ENCODE measurements at regions not wholly inside any gene's neighbourhood (a gene's known extent, or its start where the extent isn't known, plus 50 kb on each side); places are given as distances from the start of the nearest gene placed in this dataset.

DNA sequence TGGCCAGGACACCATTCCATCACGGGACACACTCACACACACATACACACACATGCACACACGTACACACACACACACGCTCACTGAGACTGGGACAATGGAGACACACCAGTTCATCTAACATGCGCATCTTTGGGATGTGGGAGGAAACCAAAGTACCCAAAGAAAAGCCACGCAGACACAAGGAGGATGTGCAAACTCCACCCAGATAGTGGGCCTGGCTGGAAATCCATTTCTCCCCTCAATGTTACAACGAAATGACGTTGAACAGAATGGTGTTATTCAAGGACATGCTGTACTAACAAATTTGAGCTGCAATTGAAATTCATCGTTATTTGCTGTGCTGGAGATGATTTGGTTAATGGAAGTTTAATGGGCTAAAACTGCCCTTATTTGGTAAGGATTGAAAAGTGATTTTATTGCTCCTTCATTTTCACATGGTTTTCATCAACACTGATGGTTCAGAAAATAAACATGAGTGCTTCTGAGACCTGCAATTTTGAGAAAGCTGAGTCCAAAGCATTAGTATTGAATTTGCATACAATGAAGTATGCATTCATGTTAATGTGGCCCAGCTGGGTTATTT lies 110.0 kb downstream of the KCNE4 start:
- no peak overlapping the region for H3K27ac ChIP-seq (ENCODE audit: extremely low read length, insufficient read depth, low read length)
- ChIA-PET POLR2A (no interaction called here), CTCF (ENCODE audit: low intra/inter-chr PET ratio, low total read pairs) (no interaction called here)
- no peak overlapping the region for H3K4me3 ChIP-seq (replicated peaks in 1 of 3; ENCODE audit: insufficient read depth in 1 of 3, low read depth in 2 of 3, low read length in 3 of 3)
- FAIRE-seq = no peak
- H3K27me3 ChIP-seq (ENCODE audit: control insufficient read depth in 1 of 2, insufficient read depth in 2 of 2, low read length in 2 of 2) = no peaks in the 10 kb centered on the region
- TF ChIP-seq RORA (CRISPR knock-in tag; IDR thresholded peaks at IDR 0.05) (no peak), MYPOP (CRISPR knock-in tag; IDR thresholded peaks at IDR 0.05) (no peak), NFE2L1 (CRISPR knock-in tag; IDR thresholded peaks at IDR 0.05; ENCODE audit: borderline replicate concordance) (no peak), ZNF770 (CRISPR knock-in tag; IDR thresholded peaks at IDR 0.05) (no peak), NR1H2 (CRISPR knock-in tag; IDR thresholded peaks at IDR 0.05; ENCODE audit: borderline replicate concordance, low read depth) (no peak), ZFP82 (CRISPR knock-in tag; IDR thresholded peaks at IDR 0.05; ENCODE audit: borderline replicate concordance) (no peak), IKZF1 (IDR thresholded peaks at IDR 0.05) (no peak), E2F1 (CRISPR knock-in tag; IDR thresholded peaks at IDR 0.05) (no peak), ZNF850 (CRISPR knock-in tag; conservative IDR thresholded peaks at IDR 0.05) (no peak), NR2F6 (IDR thresholded peaks at IDR 0.05) (no peak), NR2F6 (CRISPR knock-in tag; IDR thresholded peaks at IDR 0.05) (no peak), NR2F2 (IDR thresholded peaks at IDR 0.05; ENCODE audit: borderline replicate concordance, low read depth) (no peak), ATF5 (CRISPR knock-in tag; IDR thresholded peaks at IDR 0.05; ENCODE audit: low read depth) (no peak), MIXL1 (CRISPR knock-in tag; IDR thresholded peaks at IDR 0.05) (no peak)
- TF ChIP-seq, protein P1, sequence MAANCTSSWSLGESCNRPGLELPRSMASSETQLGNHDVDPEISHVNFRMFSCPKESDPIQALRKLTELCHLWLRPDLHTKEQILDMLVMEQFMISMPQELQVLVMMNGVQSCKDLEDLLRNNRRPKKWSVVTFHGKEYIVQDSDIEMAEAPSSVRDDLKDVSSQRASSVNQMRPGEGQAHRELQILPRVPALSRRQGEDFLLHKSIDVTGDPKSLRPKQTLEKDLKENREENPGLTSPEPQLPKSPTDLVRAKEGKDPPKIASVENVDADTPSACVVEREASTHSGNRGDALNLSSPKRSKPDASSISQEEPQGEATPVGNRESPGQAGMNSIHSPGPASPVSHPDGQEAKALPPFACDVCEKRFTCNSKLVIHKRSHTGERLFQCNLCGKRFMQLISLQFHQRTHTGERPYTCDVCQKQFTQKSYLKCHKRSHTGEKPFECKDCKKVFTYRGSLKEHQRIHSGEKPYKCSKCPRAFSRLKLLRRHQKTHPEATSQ (CRISPR knock-in tag; IDR thresholded peaks at IDR 0.05; ENCODE audit: borderline replicate concordance) = no peak
- H3K9ac ChIP-seq (ENCODE audit: insufficient read depth, low read depth, low read length) = no peak overlapping the region
- no peaks in the 10 kb centered on the region for H3K79me2 ChIP-seq (ENCODE audit: insufficient read depth, low read length)
- no peaks in the 10 kb centered on the region for H3K4me1 ChIP-seq (ENCODE audit: insufficient read depth, low read length)
- no peak overlapping the region for H2AFZ ChIP-seq (ENCODE audit: low read length)
- H4K20me1 ChIP-seq (ENCODE audit: insufficient read depth, low read length) = no peaks in the 10 kb centered on the region
- H3K9me3 ChIP-seq (ENCODE audit: low read length) = no peaks in the 10 kb centered on the region
- BruUV-seq (replicated peaks) = no TSS peak
- no peak for DNase-seq (ENCODE audit: low spot score)
- WGBS (ENCODE audit: low lambda C conversion rate) = 16% methylated on average over 8 of the region's 8 CpGs
- H3K4me2 ChIP-seq (ENCODE audit: low read depth, low read length) = no peak overlapping the region
- no peaks in the 10 kb centered on the region for H3K36me3 ChIP-seq (replicated peaks in 1 of 2; ENCODE audit: control insufficient read depth in 1 of 2, insufficient read depth in 2 of 2, low read length in 2 of 2)
- in situ Hi-C loops (cut with HindIII; ENCODE audit: extremely low pct_ligation_motif_present, low pct_unique_long_range_greater_than_20kb) (no loop called here), intact Hi-C loops (cut with micrococcal nuclease; ENCODE audit: unreplicated experiment) (no loop called here)
- no peak for ATAC-seq

Data from HepG2 (cell line).